Skeletal muscle tissue (tissue), 3 donors: ENCODE measurements at regions not wholly inside any gene's neighbourhood (a gene's known extent, or its start where the extent isn't known, plus 50 kb on each side); places are given as distances from the start of the nearest gene placed in this dataset.

ENCODE experiments used
- H3K27ac ChIP-seq: one replicate; pipeline ENCODE4 v1.7.0; 2013; ENCODE audit warnings: mild to moderate bottlenecking, low read depth, low read length, inconsistent platforms
- H3K27me3 ChIP-seq, 3 donors: one replicate each; pipeline ENCODE4 v1.7.0; 2013; ENCODE audit warnings: low read length in 3 of 3; ENCODE audit not compliant: control insufficient read depth in 3 of 3, insufficient read depth in 3 of 3
- H3K36me3 ChIP-seq, 3 donors: one replicate each; pipeline ENCODE4 v1.7.0; 2013; ENCODE audit warnings: low read length in 3 of 3; ENCODE audit not compliant: control insufficient read depth in 3 of 3, insufficient read depth in 3 of 3
- H3K4me1 ChIP-seq, 3 donors: one replicate each; pipeline ENCODE4 v1.7.0; 2013; ENCODE audit warnings: low read length in 3 of 3, mild to moderate bottlenecking in 3 of 3; ENCODE audit not compliant: control insufficient read depth in 3 of 3, insufficient read depth in 3 of 3
- H3K4me3 ChIP-seq, 3 donors: one replicate each; pipeline ENCODE4 v1.7.0; 2013; ENCODE audit warnings: low read length in 3 of 3
- H3K9ac ChIP-seq, 3 donors: one replicate each; pipeline ENCODE4 v1.7.0; 2013; ENCODE audit warnings: low read length in 3 of 3, mild to moderate bottlenecking in 3 of 3, moderate library complexity in 2 of 3, low read depth in 1 of 3
- H3K9me3 ChIP-seq, 3 donors: one replicate each; pipeline ENCODE4 v1.7.0; 2013; ENCODE audit warnings: low read length in 3 of 3; ENCODE audit not compliant: control insufficient read depth in 3 of 3
- donor health status: Osteomylitis.

DNA sequence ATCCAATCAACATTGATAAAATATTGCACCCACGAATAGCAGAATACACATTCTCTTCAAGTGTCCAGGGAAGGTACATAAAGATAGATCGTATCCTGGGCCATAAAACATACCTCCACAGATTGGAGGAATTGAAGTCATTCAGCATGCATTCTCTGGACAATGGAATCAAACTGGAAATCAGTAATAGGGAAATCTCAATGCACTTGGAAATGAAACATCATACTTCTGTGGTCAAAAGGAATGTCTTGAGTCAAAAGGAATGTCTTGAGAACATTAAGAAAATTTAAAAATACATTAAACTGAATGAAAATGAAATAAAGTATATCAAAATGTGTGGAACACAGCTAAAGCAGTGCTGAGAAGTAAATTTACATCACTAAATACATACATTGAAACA lies 138.8 kb downstream of the TFAP2A start:
- no peak overlapping the region for H3K27ac ChIP-seq
- H3K9me3 ChIP-seq = no peaks in the 10 kb centered on the region
- no peaks in the 10 kb centered on the region for H3K4me1 ChIP-seq
- H3K4me3 ChIP-seq = no peak overlapping the region
- H3K9ac ChIP-seq = no peak overlapping the region
- no peaks in the 10 kb centered on the region for H3K36me3 ChIP-seq
- no peaks in the 10 kb centered on the region for H3K27me3 ChIP-seq

DNA sequence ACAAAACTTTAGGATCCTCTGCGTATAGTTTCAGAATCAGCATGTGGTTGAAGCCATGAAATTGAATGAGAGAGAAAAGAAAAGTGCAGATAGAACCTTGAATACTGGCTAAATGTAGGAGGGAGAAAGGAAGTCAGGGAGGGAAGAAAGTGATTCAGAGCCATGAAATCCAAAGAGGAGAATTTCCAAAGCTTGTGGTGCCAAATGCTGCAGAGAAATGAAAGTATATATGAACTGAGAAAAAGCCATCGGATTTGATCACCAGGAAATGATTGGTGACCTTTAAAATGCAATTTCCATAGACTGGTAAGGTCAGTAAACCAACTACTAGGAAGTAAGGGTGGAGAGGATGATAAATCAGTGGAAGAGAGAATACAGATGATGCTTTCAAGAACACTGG lies 142.3 kb downstream of the TFAP2A start:
- Histone ChIP-seq H3K9me3 (no peaks in the 10 kb centered on the region), H3K4me1 (no peaks in the 10 kb centered on the region), H3K9ac (no peak overlapping the region), H3K27ac (no peak overlapping the region), H3K4me3 (no peak overlapping the region), H3K27me3 (peaks cover 3 to 9% (median 4%) of the 10 kb centered on the region in 3 donors), H3K36me3 (no peaks in the 10 kb centered on the region)

DNA sequence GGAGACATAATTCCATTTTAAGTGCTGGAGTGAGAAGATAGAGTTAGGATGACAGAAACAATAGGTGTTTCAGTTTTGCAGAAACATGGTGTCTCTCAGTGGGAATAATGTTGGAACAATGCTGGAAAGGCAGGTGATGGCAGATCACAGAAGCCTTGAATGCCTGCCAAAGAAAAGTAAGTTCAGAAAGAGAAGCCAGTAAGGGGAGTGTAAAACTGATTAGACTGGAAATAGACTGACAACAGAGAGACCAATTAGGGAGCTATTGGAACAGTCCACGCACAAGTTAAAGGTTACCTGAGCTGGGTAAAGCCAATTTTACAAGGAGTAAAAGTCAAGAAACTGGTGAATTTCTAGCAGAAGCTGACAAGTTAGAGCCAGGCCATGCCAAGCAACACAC lies 142.9 kb downstream of the TFAP2A start:
- H3K9ac ChIP-seq = no peak overlapping the region
- H3K27ac ChIP-seq = no peak overlapping the region
- no peaks in the 10 kb centered on the region for H3K9me3 ChIP-seq
- H3K4me3 ChIP-seq = no peak overlapping the region
- H3K4me1 ChIP-seq = no peaks in the 10 kb centered on the region
- H3K27me3 ChIP-seq = peaks cover 3 to 9% (median 4%) of the 10 kb centered on the region in 3 donors
- no peaks in the 10 kb centered on the region for H3K36me3 ChIP-seq

- peaks cover 3 to 9% (median 4%) of the 10 kb centered on the region in 3 donors for H3K27me3 ChIP-seq
- H3K4me1 ChIP-seq = no peaks in the 10 kb centered on the region
- H3K4me3 ChIP-seq = no peak overlapping the region
- no peak overlapping the region for H3K9ac ChIP-seq
- H3K9me3 ChIP-seq = no peaks in the 10 kb centered on the region
- no peak overlapping the region for H3K27ac ChIP-seq
- no peaks in the 10 kb centered on the region for H3K36me3 ChIP-seq
Observed at GRCh38 chr6:10269814-10270472, 144.9 kb downstream of the TFAP2A start.

DNA sequence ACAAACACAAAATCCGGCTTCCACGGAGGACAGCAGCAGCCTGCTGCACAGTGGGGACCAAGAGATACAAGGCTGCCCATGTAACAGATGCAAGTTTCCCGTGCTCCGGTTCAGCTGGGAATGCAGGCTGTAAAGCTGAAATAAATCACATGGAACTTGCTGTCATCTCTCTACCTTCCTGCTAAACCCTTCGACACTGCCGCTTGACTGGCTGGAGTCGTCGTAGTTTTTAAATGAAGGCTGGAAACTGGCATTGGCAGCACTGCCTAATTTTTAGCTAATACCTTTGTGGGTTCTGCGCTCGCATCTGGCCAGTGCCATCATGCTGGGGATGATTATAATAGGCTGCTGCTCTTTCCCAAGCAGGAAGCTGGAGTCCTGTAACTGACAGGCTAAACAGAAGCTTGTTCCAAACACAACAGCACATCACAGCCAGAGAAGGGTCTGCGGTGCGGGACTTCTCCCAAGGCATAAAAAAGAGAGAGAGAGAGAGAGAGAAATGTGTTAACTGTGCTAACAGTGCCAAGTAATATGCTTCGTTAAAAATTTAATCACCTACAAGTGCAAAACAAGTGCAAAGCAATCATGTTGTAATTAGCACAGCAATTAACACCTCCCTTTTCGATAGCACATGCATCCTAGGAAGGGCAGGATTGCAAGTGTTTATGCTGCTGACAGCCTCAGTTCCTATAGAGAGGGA lies 146.1 kb downstream of the TFAP2A start:
- H3K4me3 ChIP-seq = no peak overlapping the region
- no peaks in the 10 kb centered on the region for H3K4me1 ChIP-seq
- H3K27me3 ChIP-seq = peaks cover 3 to 9% (median 4%) of the 10 kb centered on the region in 3 donors
- H3K9me3 ChIP-seq = no peaks in the 10 kb centered on the region
- H3K27ac ChIP-seq = no peak overlapping the region
- H3K36me3 ChIP-seq = no peaks in the 10 kb centered on the region
- no peak overlapping the region for H3K9ac ChIP-seq

DNA sequence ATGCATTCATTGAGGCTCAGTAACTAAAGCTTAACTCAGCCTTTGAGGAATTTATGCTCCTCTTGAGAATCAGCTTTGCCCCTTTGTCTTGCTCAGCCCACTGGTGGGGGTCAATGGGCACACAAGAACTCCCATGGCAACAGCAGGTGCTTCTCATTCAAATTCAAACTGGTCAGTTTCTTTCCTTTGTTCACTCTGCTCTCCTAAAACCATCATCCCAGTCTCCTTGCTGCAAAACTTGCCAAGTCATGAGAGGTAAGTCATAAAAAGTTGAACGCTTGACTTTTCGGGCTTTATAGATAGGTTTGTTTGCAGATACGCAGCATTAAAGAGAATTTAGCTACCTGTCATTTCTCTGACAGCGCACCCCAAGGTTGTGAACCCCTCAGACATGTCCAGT lies 146.8 kb downstream of the TFAP2A start:
- Histone ChIP-seq H3K4me1 (no peaks in the 10 kb centered on the region), H3K36me3 (no peaks in the 10 kb centered on the region), H3K4me3 (no peak overlapping the region), H3K9ac (no peak overlapping the region), H3K27me3 (peaks cover 3 to 9% (median 4%) of the 10 kb centered on the region in 3 donors), H3K27ac (no peak overlapping the region), H3K9me3 (no peaks in the 10 kb centered on the region)

- no peak overlapping the region for H3K27ac ChIP-seq
- H3K27me3 ChIP-seq = peaks cover 3 to 9% (median 4%) of the 10 kb centered on the region in 3 donors
- H3K4me1 ChIP-seq = no peaks in the 10 kb centered on the region
- no peak overlapping the region for H3K4me3 ChIP-seq
- no peaks in the 10 kb centered on the region for H3K36me3 ChIP-seq
- no peaks in the 10 kb centered on the region for H3K9me3 ChIP-seq
- H3K9ac ChIP-seq = no peak overlapping the region
Observed at GRCh38 chr6:10266462-10266861, 148.4 kb downstream of the TFAP2A start.

DNA sequence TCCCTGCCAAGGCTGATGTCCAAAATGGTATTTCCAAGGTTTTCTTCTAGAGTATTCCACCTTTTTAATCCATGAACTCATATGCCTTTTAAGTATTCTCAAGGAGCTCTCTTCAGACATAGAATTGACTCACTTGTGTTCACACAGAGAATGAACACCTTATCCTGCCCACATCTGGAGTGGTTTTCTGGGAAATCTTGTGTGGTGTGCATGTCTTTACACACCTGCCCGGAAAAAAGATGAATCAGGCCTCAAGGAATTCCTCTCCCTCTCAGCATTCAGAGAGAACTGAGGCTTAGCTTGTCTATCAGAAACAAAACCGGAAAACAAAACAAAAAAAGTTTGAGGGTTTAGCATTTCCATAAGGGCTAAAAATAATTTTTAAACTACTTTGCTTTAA lies 148.8 kb downstream of the TFAP2A start:
- H3K27me3 ChIP-seq = peaks cover 3 to 9% (median 4%) of the 10 kb centered on the region in 3 donors
- H3K4me3 ChIP-seq = no peak overlapping the region
- H3K27ac ChIP-seq = no peak overlapping the region
- H3K9ac ChIP-seq = no peak overlapping the region
- H3K9me3 ChIP-seq = no peaks in the 10 kb centered on the region
- H3K4me1 ChIP-seq = no peaks in the 10 kb centered on the region
- H3K36me3 ChIP-seq = no peaks in the 10 kb centered on the region

DNA sequence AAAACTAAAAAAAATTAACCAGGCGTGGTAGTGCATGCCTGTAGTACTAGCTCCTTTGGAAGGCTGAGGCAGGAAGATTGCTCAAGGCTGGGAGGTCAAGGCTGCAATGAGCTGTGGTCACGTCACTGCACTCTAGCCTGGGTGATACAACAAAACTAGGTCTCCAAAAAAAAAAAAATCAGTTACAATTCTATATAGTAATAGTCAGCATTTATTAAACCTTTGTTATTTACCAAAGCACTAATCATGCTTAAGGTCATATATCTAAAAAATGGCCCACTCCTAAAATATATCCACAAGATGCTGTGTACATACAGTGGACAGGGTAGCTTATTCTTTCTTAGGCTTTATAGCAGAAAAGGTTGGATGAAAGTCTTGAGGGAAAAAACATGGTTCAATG lies 152.4 kb downstream of the TFAP2A start:
- H3K4me3 ChIP-seq = no peak overlapping the region
- H3K36me3 ChIP-seq = no peaks in the 10 kb centered on the region
- H3K27me3 ChIP-seq = no peaks in the 10 kb centered on the region
- H3K27ac ChIP-seq = no peak overlapping the region
- no peaks in the 10 kb centered on the region for H3K9me3 ChIP-seq
- no peak overlapping the region for H3K9ac ChIP-seq
- H3K4me1 ChIP-seq = no peaks in the 10 kb centered on the region

GRCh38 chr6:10259671-10260070 lies 155.2 kb downstream of the TFAP2A start:
- H3K27me3 ChIP-seq = no peaks in the 10 kb centered on the region
- no peaks in the 10 kb centered on the region for H3K4me1 ChIP-seq
- no peaks in the 10 kb centered on the region for H3K36me3 ChIP-seq
- H3K27ac ChIP-seq = no peak overlapping the region
- H3K9me3 ChIP-seq = no peaks in the 10 kb centered on the region
- H3K9ac ChIP-seq = no peak overlapping the region
- no peak overlapping the region for H3K4me3 ChIP-seq
